NT2/D1 (cell line): ENCODE measurements at regions not wholly inside any gene's neighbourhood (a gene's known extent, or its start where the extent isn't known, plus 50 kb on each side); places are given as distances from the start of the nearest gene placed in this dataset.

Source experiments
- SUZ12 ChIP-seq: IDR thresholded peaks from 2 replicates; pipeline ENCODE4 v1.6.1; 2011; ENCODE audit not compliant: insufficient read length, insufficient read depth; ENCODE audit errors: extremely low read depth
- YY1 ChIP-seq: IDR thresholded peaks from 2 replicates; pipeline ENCODE4 v1.6.1; 2011; ENCODE audit not compliant: insufficient read length, insufficient read depth
- ZNF274 ChIP-seq: IDR thresholded peaks from 2 replicates; pipeline ENCODE4 v1.6.1; 2011; ENCODE audit warnings: mild to moderate bottlenecking, low read depth, low read length

GRCh38 chr1:14460173-14460572 is 138.3 kb upstream of the KAZN start:
- TF ChIP-seq ZNF274 (no peak), YY1 (no peak), SUZ12 (no peak)
